GM12875 (cell line): ENCODE measurements at regions not wholly inside any gene's neighbourhood (a gene's known extent, or its start where the extent isn't known, plus 50 kb on each side); places are given as distances from the start of the nearest gene placed in this dataset.
"Not testable (repeated sequence)": the region's sequence is repeated elsewhere in the genome, so short reads cannot be mapped to it uniquely, and the experiment has no call there.

ENCODE experiments used
- H3K4me3 ChIP-seq: one replicate; pipeline ENCODE4 v1.5.1; 2011; ENCODE audit warnings: low read depth, low read length, control low read depth
- CTCF ChIP-seq: IDR thresholded peaks from 2 replicates; pipeline ENCODE4 v1.5.1; 2011; ENCODE audit warnings: low read depth, mild to moderate bottlenecking, control low read depth, inconsistent platforms, low read length, moderate library complexity, borderline replicate concordance; ENCODE audit not compliant: insufficient read depth

GRCh38 chr21:14058566-14058965 lies 152.2 kb downstream of the LIPI start:
- no peak overlapping the region for H3K4me3 ChIP-seq
- no peak for TF ChIP-seq CTCF

- H3K4me3 ChIP-seq = not testable (repeated sequence)
Measured at GRCh38 chr21:14057841-14058481, 152.8 kb downstream of the LIPI start.

GRCh38 chr21:14057313-14057712 lies 153.4 kb downstream of the LIPI start:
- H3K4me3 ChIP-seq = no peak overlapping the region
- TF ChIP-seq CTCF = no peak

- no peak for TF ChIP-seq CTCF
Measured at GRCh38 chr21:14056771-14057191, 154.0 kb downstream of the LIPI start.

GRCh38 chr21:14055746-14056515 lies 154.8 kb downstream of the LIPI start:
- H3K4me3 ChIP-seq = not testable (repeated sequence)

More at GRCh38 chr21:14056771-14057191, 154.0 kb downstream of the LIPI start:
- H3K4me3 ChIP-seq = no peak overlapping the region

- H3K4me3 ChIP-seq = no peak overlapping the region
- TF ChIP-seq CTCF = no peak
Measured at GRCh38 chr21:14054682-14055081, 156.1 kb downstream of the LIPI start.

- no peak overlapping the region for H3K4me3 ChIP-seq
Measured at GRCh38 chr21:14050121-14050520, 160.6 kb downstream of the LIPI start.

More at GRCh38 chr21:14050121-14050520, 160.6 kb downstream of the LIPI start:
- TF ChIP-seq CTCF = no peak
